HG03354 (cell line): ENCODE measurements at regions not wholly inside any gene's neighbourhood (a gene's known extent, or its start where the extent isn't known, plus 50 kb on each side); places are given as distances from the start of the nearest gene placed in this dataset.

Source experiments
- ATAC-seq: cut with Tn5 transposase; IDR thresholded peaks from one replicate; pipeline ENCODE4 v1.9.1; 2021; ENCODE audit warnings: mild to moderate bottlenecking; ENCODE audit not compliant: unreplicated experiment, poor library complexity, severe bottlenecking

DNA sequence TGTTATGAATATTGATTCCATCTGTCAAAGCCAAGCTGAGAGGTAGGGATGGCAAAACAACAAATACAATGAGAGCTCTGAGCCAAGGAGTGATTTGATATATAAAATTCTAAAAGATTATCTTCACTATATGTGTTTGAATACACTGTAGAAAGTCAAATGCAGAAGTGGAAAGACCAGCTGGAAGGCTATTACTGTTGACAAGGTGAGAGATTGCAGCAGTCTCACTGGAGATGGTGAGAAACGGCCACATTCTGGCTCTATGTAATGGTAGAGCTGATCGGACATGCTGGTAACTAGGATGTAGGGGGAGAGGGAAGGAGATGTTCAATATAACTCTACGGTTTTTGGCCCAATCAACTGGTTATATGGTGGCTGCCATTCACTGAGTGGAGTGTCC, 434.2 kb upstream of the SUCLG2 start:
- no peak for ATAC-seq

GRCh38 chr3:68088216-68088615, 433.8 kb upstream of the SUCLG2 start:
- no peak for ATAC-seq

DNA sequence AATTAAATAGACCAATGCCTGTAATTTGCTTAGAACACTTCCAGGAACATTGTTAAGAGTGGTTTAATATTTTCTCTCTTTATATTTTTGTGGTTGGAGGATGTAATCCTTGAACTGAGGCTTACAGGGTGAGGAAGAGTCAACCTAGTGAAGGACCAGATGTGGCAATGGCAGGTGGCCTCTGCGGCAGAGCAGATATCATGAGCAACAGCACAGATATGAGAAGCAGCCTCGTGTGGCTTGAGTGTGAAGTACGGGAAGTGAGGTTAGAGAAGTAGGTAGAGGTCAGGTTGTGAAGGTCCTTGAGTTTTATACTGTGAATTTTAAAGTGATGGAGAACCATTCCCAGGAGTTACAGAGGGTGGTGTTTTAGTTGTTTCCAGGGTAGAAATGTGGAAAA, 417.6 kb upstream of the SUCLG2 start:
- ATAC-seq, result no peak

DNA sequence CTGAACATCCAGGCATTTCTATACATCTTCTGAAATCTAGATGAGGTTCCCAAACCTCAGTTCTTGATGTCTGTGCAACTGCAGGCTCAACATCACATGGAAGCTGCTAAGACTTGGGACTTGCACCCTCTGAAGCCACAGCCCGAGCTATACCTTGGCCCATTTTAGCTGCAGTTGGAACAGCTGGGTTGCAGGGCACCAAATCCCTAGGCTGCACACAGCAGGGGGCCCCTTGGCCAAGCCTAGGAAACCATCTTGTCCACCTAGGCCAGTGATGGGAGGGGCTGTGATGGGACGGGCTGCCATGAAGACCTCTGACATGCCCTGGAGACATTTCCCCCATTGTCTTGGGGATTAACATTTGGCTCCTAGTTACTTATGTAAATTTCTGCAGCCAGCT, 415.8 kb upstream of the SUCLG2 start:
- ATAC-seq, result no peak

DNA sequence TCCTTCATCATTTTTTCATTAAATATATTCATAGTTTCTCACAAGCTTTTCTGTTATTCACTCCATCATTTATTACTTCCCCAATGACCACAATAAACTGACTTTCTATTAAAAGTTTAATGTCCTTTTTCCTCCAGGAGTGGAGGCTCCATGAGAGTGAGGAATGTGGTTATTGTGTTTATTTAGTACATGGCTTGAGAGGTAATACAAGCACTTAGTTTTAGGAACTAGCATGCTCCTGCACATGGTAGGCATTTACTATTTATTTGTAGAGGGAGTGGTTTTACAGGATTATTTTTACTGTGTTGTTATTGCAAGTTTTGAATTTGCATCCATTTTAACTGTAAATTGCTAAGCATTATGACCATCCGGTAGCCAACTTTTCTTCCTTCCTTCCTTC, 412.9 kb upstream of the SUCLG2 start:
- ATAC-seq, result no peak

DNA sequence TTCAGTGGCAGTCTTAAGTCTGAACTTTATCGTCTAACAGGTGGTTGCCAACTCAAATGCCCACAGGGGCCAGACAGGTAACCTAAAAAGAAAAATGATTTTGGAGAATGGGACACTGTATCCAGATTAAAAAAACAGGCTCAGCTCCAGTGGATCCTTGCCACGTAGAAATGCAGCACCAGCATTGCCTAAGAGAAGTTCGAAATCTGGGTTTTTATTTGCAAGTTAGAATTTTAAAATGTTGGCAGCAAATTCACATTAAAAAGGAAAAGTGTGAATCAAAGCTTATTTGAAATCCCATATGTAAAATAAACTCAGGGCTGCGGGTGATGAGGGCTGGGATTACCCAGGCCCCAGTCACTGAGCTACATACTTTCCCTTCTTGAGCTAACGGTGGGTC, 408.5 kb upstream of the SUCLG2 start:
- ATAC-seq, result no peak

GRCh38 chr3:68060910-68061309, 406.5 kb upstream of the SUCLG2 start:
- ATAC-seq, result no peak

DNA sequence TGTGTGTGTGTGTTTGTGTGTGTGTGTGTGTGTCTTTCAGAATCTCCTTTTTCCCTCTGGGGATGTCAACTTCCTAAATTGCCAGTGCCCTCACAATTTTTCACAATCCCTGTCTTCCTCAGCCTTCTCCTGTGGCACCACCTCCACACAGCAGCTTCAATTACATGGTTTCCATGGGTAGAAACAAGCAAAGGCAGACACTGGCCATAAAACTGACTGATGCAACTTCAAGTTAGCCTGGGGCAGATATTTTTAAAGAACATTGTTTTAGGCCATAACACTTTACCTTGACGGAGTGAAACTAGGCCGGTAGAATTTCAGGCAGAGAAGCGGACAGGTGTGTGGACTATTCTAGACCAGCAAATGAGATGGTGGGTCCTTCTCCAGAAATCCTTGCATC, 405.8 kb upstream of the SUCLG2 start:
- ATAC-seq, result no peak

- ATAC-seq, result no peak
Measured at GRCh38 chr3:68059628-68060152, 405.3 kb upstream of the SUCLG2 start.

- no peak for ATAC-seq
Measured at GRCh38 chr3:68057637-68058320, 403.4 kb upstream of the SUCLG2 start.

- no peak for ATAC-seq
Measured at GRCh38 chr3:68056556-68056955, 402.1 kb upstream of the SUCLG2 start.

DNA sequence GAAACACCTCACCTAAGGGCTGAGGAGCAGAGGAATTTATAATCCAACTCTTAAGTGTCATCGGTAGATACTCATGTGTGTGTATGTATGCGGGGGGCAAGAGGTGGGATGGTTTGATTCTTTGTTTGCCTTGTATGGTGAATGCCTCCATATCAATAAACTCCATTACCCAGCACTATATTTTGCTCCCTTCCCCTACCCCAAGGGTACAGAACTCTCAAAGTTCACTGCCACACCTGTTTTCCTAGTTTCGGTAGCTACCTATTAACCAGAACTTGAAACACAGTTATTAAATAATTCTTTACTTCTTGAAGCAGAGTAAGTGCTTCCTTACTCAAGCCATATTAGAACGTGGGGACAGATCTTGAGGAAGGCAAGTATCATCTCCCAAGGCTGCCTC, 400.8 kb upstream of the SUCLG2 start:
- no peak for ATAC-seq

- ATAC-seq, result no peak
Measured at GRCh38 chr3:68049776-68050175, 395.4 kb upstream of the SUCLG2 start.

DNA sequence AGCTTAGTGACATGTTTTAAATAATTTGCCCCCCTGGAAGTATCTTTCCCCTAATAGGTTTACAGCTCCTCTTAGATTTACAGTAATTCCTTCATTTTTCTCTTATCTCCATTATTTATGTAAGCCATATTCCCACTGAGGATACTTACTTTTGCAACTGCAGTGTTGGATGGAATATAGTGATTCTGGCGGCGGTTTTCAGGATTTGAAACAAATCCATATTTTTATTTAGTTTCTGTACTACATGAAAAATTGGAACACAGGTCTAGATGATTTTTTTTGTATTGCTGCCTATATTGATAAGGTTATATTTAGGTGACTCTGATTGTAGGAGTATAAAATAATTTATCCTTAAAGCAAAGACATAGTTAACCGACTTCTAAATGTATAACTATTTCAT, 391.6 kb upstream of the SUCLG2 start:
- ATAC-seq, result no peak

GRCh38 chr3:68033867-68034266, 379.5 kb upstream of the SUCLG2 start:
- ATAC-seq, result no peak

DNA sequence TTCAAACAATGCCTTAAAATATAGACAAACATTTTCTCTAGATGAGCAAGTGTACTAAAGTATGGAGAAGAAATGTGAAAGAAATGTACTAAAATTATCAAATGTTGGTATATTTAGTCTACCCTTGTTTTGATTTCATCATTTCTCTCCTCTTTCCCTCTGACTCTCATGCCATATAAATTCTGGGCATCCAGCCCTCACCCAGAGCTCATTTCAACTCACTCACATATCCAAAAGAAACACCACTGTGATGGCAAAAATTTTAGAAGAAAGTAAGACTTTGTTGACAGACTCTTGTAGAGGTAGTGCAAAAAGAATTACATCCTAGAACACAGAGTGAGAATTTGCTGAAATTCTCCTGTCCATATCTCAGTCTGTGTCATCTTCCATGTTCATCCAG, 377.8 kb upstream of the SUCLG2 start:
- ATAC-seq, result no peak

DNA sequence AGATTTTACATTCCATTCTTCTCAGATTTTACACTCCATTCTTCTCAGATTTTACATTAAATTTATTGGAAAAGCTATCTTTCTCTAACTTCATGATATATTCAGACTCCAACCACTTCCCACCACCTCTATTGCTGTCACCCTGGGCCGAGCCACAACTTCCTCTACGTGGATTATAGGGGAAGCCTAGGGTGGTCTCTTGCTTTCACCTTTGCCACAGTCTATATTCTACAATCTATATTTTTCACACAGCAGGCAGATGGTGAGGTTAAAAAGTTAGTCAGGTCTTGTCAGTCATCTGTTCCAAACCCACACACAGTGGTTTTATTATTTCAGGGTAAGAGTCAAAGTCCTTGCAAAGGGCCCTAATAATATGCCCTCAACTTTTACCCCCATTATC, 370.8 kb upstream of the SUCLG2 start:
- no peak for ATAC-seq

DNA sequence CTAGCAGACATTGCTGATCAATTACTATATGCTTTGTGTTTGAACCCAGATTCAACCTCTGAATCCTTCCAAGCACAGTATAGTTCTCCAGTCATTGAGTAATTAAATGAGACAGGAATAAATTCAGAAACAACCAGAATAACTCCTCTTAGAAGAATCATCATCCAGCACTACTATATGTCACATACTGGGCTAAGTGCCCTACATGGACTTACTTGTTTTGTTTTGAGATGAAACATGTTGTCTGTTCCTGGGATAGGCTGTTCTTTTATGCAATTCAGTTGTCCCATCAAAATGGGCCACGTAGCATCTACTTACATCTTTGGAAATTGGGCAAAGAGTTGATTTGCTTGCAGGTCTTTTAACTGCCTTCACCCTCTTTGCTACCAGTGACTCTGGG, 365.5 kb upstream of the SUCLG2 start:
- ATAC-seq, result no peak

DNA sequence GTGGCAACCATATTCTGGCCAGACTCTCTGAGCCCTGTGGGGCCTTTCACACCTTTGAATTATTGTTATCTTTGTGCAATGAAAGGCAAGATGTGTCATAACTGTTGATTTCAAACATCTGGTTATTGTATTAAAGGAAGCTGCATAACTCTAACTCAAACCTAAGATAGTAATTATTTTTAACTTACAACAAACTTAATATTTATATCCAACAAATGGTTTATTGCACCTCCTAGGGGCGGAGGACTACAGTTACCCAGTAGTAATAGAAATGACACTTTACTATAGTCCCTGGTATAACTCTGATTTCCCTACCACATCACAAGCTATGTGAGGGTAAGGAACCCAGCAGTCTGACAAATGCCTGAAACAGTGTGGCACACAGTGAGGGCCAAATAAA, 363.9 kb upstream of the SUCLG2 start:
- ATAC-seq, result no peak

- ATAC-seq, result no peak
Measured at GRCh38 chr3:68017069-68017468, 362.7 kb upstream of the SUCLG2 start.

- no peak for ATAC-seq
Measured at GRCh38 chr3:68009900-68010299, 355.5 kb upstream of the SUCLG2 start.

DNA sequence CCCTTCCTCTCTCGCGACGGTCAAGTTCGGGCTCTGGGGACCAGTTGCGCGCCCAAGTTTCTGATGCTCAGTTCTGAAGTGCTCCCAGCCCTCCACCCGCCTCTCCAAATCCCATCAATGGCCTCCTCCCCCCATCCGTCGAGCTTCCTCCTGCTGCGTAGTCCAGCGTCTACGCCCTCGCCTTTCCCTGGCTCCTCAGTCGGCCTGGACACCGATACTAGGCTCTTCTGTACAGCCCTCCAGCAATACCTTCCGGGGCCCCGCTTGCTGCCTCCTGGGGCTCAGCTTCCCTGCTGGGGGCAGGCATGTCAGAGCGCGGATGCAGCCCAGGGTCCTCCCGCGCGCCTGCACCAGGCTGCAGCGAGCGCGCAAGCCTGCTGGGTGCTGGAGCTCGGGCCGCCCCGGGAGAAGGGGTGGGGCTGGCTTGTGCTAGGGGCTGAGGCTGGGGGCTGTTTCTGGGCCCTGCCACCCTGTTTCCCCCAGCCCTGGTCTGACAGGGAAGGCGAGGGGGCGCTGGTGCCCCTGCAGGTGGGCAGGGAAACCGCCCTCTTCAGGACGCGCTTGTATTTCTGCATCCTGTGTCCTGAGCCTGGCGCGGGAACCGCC, 353.3 kb upstream of the SUCLG2 start:
- ATAC-seq, result no peak
